Mammary epithelial cell (primary cell): ENCODE measurements at regions not wholly inside any gene's neighbourhood (a gene's known extent, or its start where the extent isn't known, plus 50 kb on each side); places are given as distances from the start of the nearest gene placed in this dataset.

Experiments used
- CTCF ChIP-seq, 2 donors: IDR thresholded peaks in 1 of 2; conservative IDR thresholded peaks in 1 of 2; 2 replicates each; pipeline ENCODE4 v1.5.1; 2011 to 2012; ENCODE audit warnings: inconsistent platforms in 2 of 2, low read length in 2 of 2, mild to moderate bottlenecking in 2 of 2, control low read depth in 1 of 2, low read depth in 1 of 2; ENCODE audit not compliant: insufficient read depth in 1 of 2; ENCODE audit errors: extremely low read depth in 1 of 2
- EZH2 ChIP-seq: IDR thresholded peaks from 2 replicates; pipeline ENCODE4 v1.6.1; 2012; ENCODE audit warnings: low read length, inconsistent platforms, borderline replicate concordance

GRCh38 chr2:425243-425642 lies 137.4 kb upstream of the ALKAL2 start:
- TF ChIP-seq CTCF (conservative IDR thresholded peaks at IDR 0.05 in 1 of 2, IDR thresholded peaks at IDR 0.05 in 1 of 2; ENCODE audit: extremely low read depth in 1 of 2, insufficient read depth in 1 of 2, low read depth in 1 of 2, low read length in 2 of 2) = no peak
- TF ChIP-seq EZH2 = no peak
